ENCODE measurements at regions not wholly inside any gene's neighbourhood (a gene's known extent, or its start where the extent isn't known, plus 50 kb on each side); places are given as distances from the start of the nearest gene placed in this dataset.

DNA sequence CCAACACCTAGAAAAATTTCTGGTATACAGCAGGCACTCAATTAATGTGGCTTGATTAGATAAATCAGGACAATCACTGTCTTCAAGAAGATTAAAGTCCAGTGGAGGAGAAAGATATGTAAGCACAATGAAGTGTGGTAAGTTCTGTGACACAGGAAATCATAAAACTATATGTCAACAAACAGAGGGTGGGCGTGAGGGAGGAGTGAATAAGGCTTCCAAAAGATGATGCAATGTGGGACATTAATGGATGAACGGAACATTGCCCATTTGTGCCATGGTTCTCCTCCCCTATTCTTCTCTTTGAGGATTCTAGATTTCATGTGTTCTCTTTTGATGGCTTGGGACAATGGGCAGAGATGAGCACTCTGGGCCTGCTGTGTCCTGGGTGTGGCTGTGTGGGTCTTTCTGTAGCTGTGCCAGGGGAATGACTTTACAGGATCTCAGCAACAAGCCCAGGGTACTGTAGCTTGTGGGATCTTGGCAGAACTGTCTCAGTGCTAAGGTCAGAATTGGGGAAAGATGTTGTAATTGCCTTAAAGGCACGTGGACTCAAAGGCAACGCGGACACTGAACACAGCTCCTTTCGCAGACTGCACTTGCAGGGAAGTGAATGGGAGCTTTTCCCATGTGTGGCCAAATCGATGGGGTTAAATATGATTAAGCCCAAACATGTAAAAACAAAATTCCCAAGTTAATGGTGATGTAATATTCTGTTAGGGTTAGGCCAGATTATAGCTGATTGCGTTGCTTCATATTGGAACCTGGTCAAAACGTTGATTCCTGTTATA is 366.9 kb downstream of the TGFB2 start:
- TF ChIP-seq EZH2phosphoT487 (IDR thresholded peaks at IDR 0.05; ENCODE audit: low read length), result no peak
- TF ChIP-seq, protein P1, sequence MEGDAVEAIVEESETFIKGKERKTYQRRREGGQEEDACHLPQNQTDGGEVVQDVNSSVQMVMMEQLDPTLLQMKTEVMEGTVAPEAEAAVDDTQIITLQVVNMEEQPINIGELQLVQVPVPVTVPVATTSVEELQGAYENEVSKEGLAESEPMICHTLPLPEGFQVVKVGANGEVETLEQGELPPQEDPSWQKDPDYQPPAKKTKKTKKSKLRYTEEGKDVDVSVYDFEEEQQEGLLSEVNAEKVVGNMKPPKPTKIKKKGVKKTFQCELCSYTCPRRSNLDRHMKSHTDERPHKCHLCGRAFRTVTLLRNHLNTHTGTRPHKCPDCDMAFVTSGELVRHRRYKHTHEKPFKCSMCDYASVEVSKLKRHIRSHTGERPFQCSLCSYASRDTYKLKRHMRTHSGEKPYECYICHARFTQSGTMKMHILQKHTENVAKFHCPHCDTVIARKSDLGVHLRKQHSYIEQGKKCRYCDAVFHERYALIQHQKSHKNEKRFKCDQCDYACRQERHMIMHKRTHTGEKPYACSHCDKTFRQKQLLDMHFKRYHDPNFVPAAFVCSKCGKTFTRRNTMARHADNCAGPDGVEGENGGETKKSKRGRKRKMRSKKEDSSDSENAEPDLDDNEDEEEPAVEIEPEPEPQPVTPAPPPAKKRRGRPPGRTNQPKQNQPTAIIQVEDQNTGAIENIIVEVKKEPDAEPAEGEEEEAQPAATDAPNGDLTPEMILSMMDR (IDR thresholded peaks at IDR 0.05; ENCODE audit: low read length), result no peak
- no peak for TF ChIP-seq EZH2 (optimal IDR thresholded peaks at IDR 0.05; ENCODE audit: low read depth, low read length)
- no peak overlapping the region for H3K27ac ChIP-seq (ENCODE audit: low read length)
- no peak overlapping the region for H2AFZ ChIP-seq (ENCODE audit: low read length)
- no peaks in the 10 kb centered on the region for H4K20me1 ChIP-seq (ENCODE audit: insufficient read depth, low read length)
- no peaks in the 10 kb centered on the region for H3K9me3 ChIP-seq (replicated peaks; ENCODE audit: insufficient read depth, low read length)
- no peak for DNase-seq
- H3K27me3 ChIP-seq (replicated peaks; ENCODE audit: insufficient read depth, low read length), result no peaks in the 10 kb centered on the region
- H3F3A ChIP-seq (ENCODE audit: insufficient read depth, low read length), result no peaks in the 10 kb centered on the region
- no peaks in the 10 kb centered on the region for H3K9me2 ChIP-seq (replicated peaks; ENCODE audit: insufficient read depth, low read length)
- H3K4me1 ChIP-seq (ENCODE audit: low read length), result no peaks in the 10 kb centered on the region
- no peak overlapping the region for H3K4me2 ChIP-seq (ENCODE audit: low read depth, low read length)
- no peak overlapping the region for H3K9ac ChIP-seq (ENCODE audit: low read length)
- H3K79me2 ChIP-seq (ENCODE audit: low read length), result no peaks in the 10 kb centered on the region
- H3K36me3 ChIP-seq (replicated peaks; ENCODE audit: insufficient read depth, low read length), result no peaks in the 10 kb centered on the region
- H3K4me3 ChIP-seq (ENCODE audit: low read length), result no peak overlapping the region

DNA sequence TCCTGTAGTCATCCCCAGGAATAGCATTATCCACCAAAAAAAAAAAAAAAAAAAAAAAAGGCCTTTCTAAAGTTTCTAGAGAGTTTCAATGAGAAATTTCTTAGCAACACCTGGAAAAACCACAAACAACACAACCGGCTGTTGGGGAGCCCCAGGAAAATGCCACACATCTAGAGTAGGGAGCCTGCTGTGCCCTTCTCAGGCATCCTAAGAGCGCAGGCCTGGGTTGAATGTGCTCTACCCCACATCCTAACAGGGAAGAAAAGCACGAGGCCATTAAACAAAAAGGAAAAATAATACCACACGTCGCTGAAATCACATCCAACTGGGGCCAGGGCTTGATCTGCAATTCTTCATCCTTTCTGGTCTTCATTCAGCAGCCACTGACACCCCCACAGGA is 367.5 kb downstream of the TGFB2 start:
- Histone ChIP-seq H3K79me2 (ENCODE audit: low read length) (no peaks in the 10 kb centered on the region), H3K4me2 (ENCODE audit: low read depth, low read length) (no peak overlapping the region), H3K4me3 (ENCODE audit: low read length) (no peak overlapping the region), H3K27ac (ENCODE audit: low read length) (no peak overlapping the region), H3K4me1 (ENCODE audit: low read length) (no peaks in the 10 kb centered on the region), H3K9me3 (replicated peaks; ENCODE audit: insufficient read depth, low read length) (no peaks in the 10 kb centered on the region), H2AFZ (ENCODE audit: low read length) (no peak overlapping the region), H3K36me3 (replicated peaks; ENCODE audit: insufficient read depth, low read length) (no peaks in the 10 kb centered on the region), H3K9me2 (replicated peaks; ENCODE audit: insufficient read depth, low read length) (no peaks in the 10 kb centered on the region), H3K27me3 (replicated peaks; ENCODE audit: insufficient read depth, low read length) (no peaks in the 10 kb centered on the region), H3K9ac (ENCODE audit: low read length) (no peak overlapping the region), H4K20me1 (ENCODE audit: insufficient read depth, low read length) (no peaks in the 10 kb centered on the region), H3F3A (ENCODE audit: insufficient read depth, low read length) (no peaks in the 10 kb centered on the region)
- DNase-seq, result no peak
- TF ChIP-seq, protein P1 (IDR thresholded peaks at IDR 0.05; ENCODE audit: low read length), result no peak
- TF ChIP-seq EZH2phosphoT487 (IDR thresholded peaks at IDR 0.05; ENCODE audit: low read length) (no peak), EZH2 (optimal IDR thresholded peaks at IDR 0.05; ENCODE audit: low read depth, low read length) (no peak)

DNA sequence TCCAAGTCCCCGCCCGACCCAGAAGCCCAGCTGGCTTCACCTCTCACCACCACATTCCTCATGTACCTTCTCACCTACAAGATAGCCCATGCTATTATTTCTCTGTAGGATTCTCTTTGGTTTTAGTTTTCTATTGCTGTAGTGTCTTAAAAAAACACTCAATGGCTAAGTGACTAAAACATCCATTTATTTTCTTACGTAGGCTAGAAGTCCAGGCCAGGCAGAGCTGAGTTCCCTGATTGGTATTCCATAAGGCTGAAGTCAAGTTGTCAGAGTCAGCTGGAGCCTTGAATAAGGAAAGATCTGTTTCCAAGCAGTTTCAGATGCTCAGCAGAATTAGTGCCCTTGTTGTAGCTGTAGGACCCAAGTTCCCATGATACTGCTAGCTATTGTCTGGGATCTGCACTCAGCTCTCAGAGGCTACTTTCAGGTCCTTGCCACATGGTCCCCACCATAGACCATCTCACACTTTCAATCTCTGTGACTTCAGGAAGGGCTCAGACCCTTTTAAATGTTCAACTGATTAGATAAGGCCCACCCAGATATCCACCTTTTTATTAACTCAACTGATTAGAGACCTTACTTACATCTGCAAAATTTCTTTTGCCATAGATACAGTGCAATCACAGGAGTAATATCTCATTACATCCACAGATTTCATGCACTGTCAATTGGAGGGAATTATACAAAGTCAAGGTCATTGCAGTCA is 371.0 kb downstream of the TGFB2 start:
- H3K27me3 ChIP-seq (replicated peaks; ENCODE audit: insufficient read depth, low read length), result no peaks in the 10 kb centered on the region
- H3K9me2 ChIP-seq (replicated peaks; ENCODE audit: insufficient read depth, low read length), result no peaks in the 10 kb centered on the region
- H3K36me3 ChIP-seq (replicated peaks; ENCODE audit: insufficient read depth, low read length), result no peaks in the 10 kb centered on the region
- no peak overlapping the region for H3K4me3 ChIP-seq (ENCODE audit: low read length)
- H3K4me1 ChIP-seq (ENCODE audit: low read length), result no peaks in the 10 kb centered on the region
- H2AFZ ChIP-seq (ENCODE audit: low read length), result no peak overlapping the region
- TF ChIP-seq EZH2 (optimal IDR thresholded peaks at IDR 0.05; ENCODE audit: low read depth, low read length) (no peak), EZH2phosphoT487 (IDR thresholded peaks at IDR 0.05; ENCODE audit: low read length) (no peak)
- TF ChIP-seq, protein P1 (IDR thresholded peaks at IDR 0.05; ENCODE audit: low read length), result no peak
- H3K9me3 ChIP-seq (replicated peaks; ENCODE audit: insufficient read depth, low read length), result no peaks in the 10 kb centered on the region
- H3K9ac ChIP-seq (ENCODE audit: low read length), result no peak overlapping the region
- H3K27ac ChIP-seq (ENCODE audit: low read length), result no peak overlapping the region
- no peak for DNase-seq
- H3K79me2 ChIP-seq (ENCODE audit: low read length), result no peaks in the 10 kb centered on the region
- H3F3A ChIP-seq (ENCODE audit: insufficient read depth, low read length), result no peaks in the 10 kb centered on the region
- no peak overlapping the region for H3K4me2 ChIP-seq (ENCODE audit: low read depth, low read length)
- no peaks in the 10 kb centered on the region for H4K20me1 ChIP-seq (ENCODE audit: insufficient read depth, low read length)

All from MM.1S (cell line).